Activated naive CD4-positive, alpha-beta T cell treated with anti-CD3 and anti-CD28 coated beads, Interleukin-2, amount 10 ng/mL, durations not matched to agents 7 days and 5 days (primary cell): ENCODE measurements at regions not wholly inside any gene's neighbourhood (a gene's known extent, or its start where the extent isn't known, plus 50 kb on each side); places are given as distances from the start of the nearest gene placed in this dataset.
"Not testable (repeated sequence)": the region's sequence is repeated elsewhere in the genome, so short reads cannot be mapped to it uniquely, and the experiment has no call there.

Experiments used
- CTCF ChIA-PET: fragments of 350-600 bp; sonication (Branson Sonifier 250); formaldehyde crosslinking; loops from one replicate; lab custom pipeline; 2021; ENCODE audit warnings: antibody characterized with exemption; lab: Charles Lee
- DNase-seq: peaks from one replicate; pipeline ENCODE4 v3.0.0-alpha.2; 2020
- H3K27ac Mint-ChIP-seq: one replicate; pipeline ENCODE4 v1.8.0; 2021; ENCODE audit warnings: mild to moderate bottlenecking, moderate library complexity, mixed read lengths
- H3K27me3 Mint-ChIP-seq: one replicate; pipeline ENCODE4 v1.8.0; 2021; ENCODE audit warnings: mild to moderate bottlenecking, mixed read lengths
- H3K36me3 Mint-ChIP-seq: one replicate; pipeline ENCODE4 v1.8.0; 2021; ENCODE audit warnings: mixed read lengths
- H3K4me1 Mint-ChIP-seq: one replicate; pipeline ENCODE4 v1.8.0; 2021; ENCODE audit warnings: mixed read lengths
- H3K4me3 Mint-ChIP-seq: one replicate; pipeline ENCODE4 v1.8.0; 2021; ENCODE audit warnings: mild to moderate bottlenecking, moderate library complexity, mixed read lengths
- H3K9me3 Mint-ChIP-seq: one replicate; pipeline ENCODE4 v1.8.0; 2021; ENCODE audit warnings: mixed read lengths

GRCh38 chr13:83125791-83126190 lies 756.5 kb downstream of the SLITRK1 start:
- Mint-ChIP-seq H3K36me3 (no peaks in the 10 kb centered on the region), H3K4me1 (no peaks in the 10 kb centered on the region), H3K9me3 (peaks cover 8% of the 10 kb centered on the region), H3K27me3 (no peaks in the 10 kb centered on the region), H3K4me3 (no peak overlapping the region), H3K27ac (no peak overlapping the region)
- CTCF ChIA-PET = no interaction called here
- no peak for DNase-seq

- Mint-ChIP-seq H3K4me1 (no peaks in the 10 kb centered on the region), H3K9me3 (peaks cover 8% of the 10 kb centered on the region), H3K36me3 (no peaks in the 10 kb centered on the region), H3K27ac (no peak overlapping the region), H3K27me3 (no peaks in the 10 kb centered on the region), H3K4me3 (no peak overlapping the region)
- no peak for DNase-seq
- CTCF ChIA-PET = no interaction called here
Measured at GRCh38 chr13:83121896-83122295, 760.4 kb downstream of the SLITRK1 start.

GRCh38 chr13:83117046-83117445 lies 765.2 kb downstream of the SLITRK1 start:
- Mint-ChIP-seq H3K27ac (no peak overlapping the region), H3K4me3 (no peak overlapping the region), H3K9me3 (peaks cover 7% of the 10 kb centered on the region)

GRCh38 chr13:83101574-83102247 lies 780.6 kb downstream of the SLITRK1 start:
- DNase-seq, H3K27me3 Mint-ChIP-seq: not testable (repeated sequence)

More at GRCh38 chr13:83117046-83117445, 765.2 kb downstream of the SLITRK1 start:
- no peaks in the 10 kb centered on the region for H3K4me1 Mint-ChIP-seq
- no peaks in the 10 kb centered on the region for H3K27me3 Mint-ChIP-seq
- CTCF ChIA-PET = no interaction called here
- DNase-seq = no peak
- H3K36me3 Mint-ChIP-seq = no peaks in the 10 kb centered on the region

GRCh38 chr13:83100237-83100636 lies 782.0 kb downstream of the SLITRK1 start:
- H3K4me1 Mint-ChIP-seq = no peaks in the 10 kb centered on the region
- no peaks in the 10 kb centered on the region for H3K27me3 Mint-ChIP-seq
- peaks cover 1% of the 10 kb centered on the region for H3K9me3 Mint-ChIP-seq
- no peak overlapping the region for H3K4me3 Mint-ChIP-seq
- H3K27ac Mint-ChIP-seq = no peak overlapping the region
- DNase-seq = no peak
- no peaks in the 10 kb centered on the region for H3K36me3 Mint-ChIP-seq
- CTCF ChIA-PET = no interaction called here

More at GRCh38 chr13:83101574-83102247, 780.6 kb downstream of the SLITRK1 start:
- H3K27ac Mint-ChIP-seq, H3K4me3 Mint-ChIP-seq, H3K9me3 Mint-ChIP-seq, CTCF ChIA-PET, H3K36me3 Mint-ChIP-seq, H3K4me1 Mint-ChIP-seq: not testable (repeated sequence)

- Mint-ChIP-seq H3K9me3 (peaks cover 11% of the 10 kb centered on the region), H3K4me3 (no peak overlapping the region), H3K36me3 (no peaks in the 10 kb centered on the region), H3K4me1 (no peaks in the 10 kb centered on the region), H3K27ac (no peak overlapping the region), H3K27me3 (no peaks in the 10 kb centered on the region)
- no peak for DNase-seq
- CTCF ChIA-PET = no interaction called here
Measured at GRCh38 chr13:83088858-83089257, 793.4 kb downstream of the SLITRK1 start.

GRCh38 chr13:83086948-83087347 lies 795.3 kb downstream of the SLITRK1 start:
- CTCF ChIA-PET = no interaction called here

GRCh38 chr13:83086088-83086487 lies 796.2 kb downstream of the SLITRK1 start:
- H3K27me3 Mint-ChIP-seq = no peaks in the 10 kb centered on the region

More at GRCh38 chr13:83086948-83087347, 795.3 kb downstream of the SLITRK1 start:
- Mint-ChIP-seq H3K4me1 (no peaks in the 10 kb centered on the region), H3K36me3 (no peaks in the 10 kb centered on the region), H3K4me3 (no peak overlapping the region), H3K9me3 (peaks cover 11% of the 10 kb centered on the region), H3K27ac (no peak overlapping the region), H3K27me3 (no peaks in the 10 kb centered on the region)
- DNase-seq = no peak

GRCh38 chr13:83085186-83085900 lies 796.9 kb downstream of the SLITRK1 start:
- H3K27ac Mint-ChIP-seq = no peak overlapping the region
- H3K27me3 Mint-ChIP-seq = no peaks in the 10 kb centered on the region
- no peaks in the 10 kb centered on the region for H3K4me1 Mint-ChIP-seq
- CTCF ChIA-PET = no interaction called here
- H3K4me3 Mint-ChIP-seq = no peak overlapping the region
- peaks cover 7% of the 10 kb centered on the region for H3K9me3 Mint-ChIP-seq
- no peak for DNase-seq
- H3K36me3 Mint-ChIP-seq = no peaks in the 10 kb centered on the region

More at GRCh38 chr13:83086088-83086487, 796.2 kb downstream of the SLITRK1 start:
- no peak overlapping the region for H3K4me3 Mint-ChIP-seq
- no peak for DNase-seq
- peaks cover 9% of the 10 kb centered on the region for H3K9me3 Mint-ChIP-seq
- CTCF ChIA-PET = no interaction called here
- no peak overlapping the region for H3K27ac Mint-ChIP-seq
- H3K4me1 Mint-ChIP-seq = no peaks in the 10 kb centered on the region
- no peaks in the 10 kb centered on the region for H3K36me3 Mint-ChIP-seq

GRCh38 chr13:83077499-83077898 lies 804.8 kb downstream of the SLITRK1 start:
- CTCF ChIA-PET = no interaction called here
- no peaks in the 10 kb centered on the region for H3K36me3 Mint-ChIP-seq
- no peak overlapping the region for H3K4me3 Mint-ChIP-seq
- DNase-seq = no peak
- no peaks in the 10 kb centered on the region for H3K27me3 Mint-ChIP-seq
- no peaks in the 10 kb centered on the region for H3K4me1 Mint-ChIP-seq
- H3K9me3 Mint-ChIP-seq = peaks cover 10% of the 10 kb centered on the region
- no peak overlapping the region for H3K27ac Mint-ChIP-seq

GRCh38 chr13:83073930-83074329 lies 808.3 kb downstream of the SLITRK1 start:
- H3K9me3 Mint-ChIP-seq = peaks cover 15% of the 10 kb centered on the region
- CTCF ChIA-PET = not testable (repeated sequence)

GRCh38 chr13:83065108-83065507 lies 817.2 kb downstream of the SLITRK1 start:
- Mint-ChIP-seq H3K27ac (no peak overlapping the region), H3K4me1 (no peaks in the 10 kb centered on the region), H3K9me3 (peaks cover 4% of the 10 kb centered on the region), H3K36me3 (no peaks in the 10 kb centered on the region), H3K27me3 (no peaks in the 10 kb centered on the region), H3K4me3 (no peak overlapping the region)
- CTCF ChIA-PET = no interaction called here
- DNase-seq = no peak

More at GRCh38 chr13:83073930-83074329, 808.3 kb downstream of the SLITRK1 start:
- DNase-seq, H3K27me3 Mint-ChIP-seq, H3K36me3 Mint-ChIP-seq, H3K27ac Mint-ChIP-seq, H3K4me3 Mint-ChIP-seq, H3K4me1 Mint-ChIP-seq: not testable (repeated sequence)

GRCh38 chr13:83057119-83057518 lies 825.2 kb downstream of the SLITRK1 start:
- no peaks in the 10 kb centered on the region for H3K9me3 Mint-ChIP-seq
- no peak overlapping the region for H3K27ac Mint-ChIP-seq
- H3K36me3 Mint-ChIP-seq = no peaks in the 10 kb centered on the region
- no peak for DNase-seq
- no peaks in the 10 kb centered on the region for H3K27me3 Mint-ChIP-seq
- CTCF ChIA-PET = no interaction called here
- no peak overlapping the region for H3K4me3 Mint-ChIP-seq
- no peaks in the 10 kb centered on the region for H3K4me1 Mint-ChIP-seq

- H3K4me3 Mint-ChIP-seq = no peak overlapping the region
- no peak overlapping the region for H3K27ac Mint-ChIP-seq
- CTCF ChIA-PET = no interaction called here
- DNase-seq = no peak
- H3K4me1 Mint-ChIP-seq = no peaks in the 10 kb centered on the region
- H3K36me3 Mint-ChIP-seq = no peaks in the 10 kb centered on the region
- H3K27me3 Mint-ChIP-seq = no peaks in the 10 kb centered on the region
- no peaks in the 10 kb centered on the region for H3K9me3 Mint-ChIP-seq
Measured at GRCh38 chr13:83056269-83056668, 826.0 kb downstream of the SLITRK1 start.

GRCh38 chr13:83048419-83048818 lies 833.9 kb downstream of the SLITRK1 start:
- H3K4me3 Mint-ChIP-seq = no peak overlapping the region
- no peak for DNase-seq
- no peak overlapping the region for H3K27ac Mint-ChIP-seq
- CTCF ChIA-PET = no interaction called here
- H3K36me3 Mint-ChIP-seq = no peaks in the 10 kb centered on the region
- H3K4me1 Mint-ChIP-seq = no peaks in the 10 kb centered on the region
- H3K27me3 Mint-ChIP-seq = no peaks in the 10 kb centered on the region
- peaks cover 12% of the 10 kb centered on the region for H3K9me3 Mint-ChIP-seq
